ENCODE measurements at regions not wholly inside any gene's neighbourhood (a gene's known extent, or its start where the extent isn't known, plus 50 kb on each side); places are given as distances from the start of the nearest gene placed in this dataset.

- no peak for ATAC-seq
- no peak for DNase-seq (ENCODE audit: low spot score)
- Mint-ChIP-seq H3K36me3 (no peaks in the 10 kb centered on the region), H3K9me3 (no peaks in the 10 kb centered on the region), H3K27me3 (ENCODE audit: low read depth) (no peaks in the 10 kb centered on the region), H3K4me1 (peaks cover 4% of the 10 kb centered on the region), H3K27ac (no peak overlapping the region), H3K4me3 (no peak overlapping the region)
- POLR2A ChIA-PET, result no interaction called here
- CTCF ChIA-PET, result no interaction called here
- TF ChIP-seq ZNF263 (CRISPR knock-in tag; IDR thresholded peaks at IDR 0.05; ENCODE audit: low read depth), result no peak
- TF ChIP-seq, protein P1, sequence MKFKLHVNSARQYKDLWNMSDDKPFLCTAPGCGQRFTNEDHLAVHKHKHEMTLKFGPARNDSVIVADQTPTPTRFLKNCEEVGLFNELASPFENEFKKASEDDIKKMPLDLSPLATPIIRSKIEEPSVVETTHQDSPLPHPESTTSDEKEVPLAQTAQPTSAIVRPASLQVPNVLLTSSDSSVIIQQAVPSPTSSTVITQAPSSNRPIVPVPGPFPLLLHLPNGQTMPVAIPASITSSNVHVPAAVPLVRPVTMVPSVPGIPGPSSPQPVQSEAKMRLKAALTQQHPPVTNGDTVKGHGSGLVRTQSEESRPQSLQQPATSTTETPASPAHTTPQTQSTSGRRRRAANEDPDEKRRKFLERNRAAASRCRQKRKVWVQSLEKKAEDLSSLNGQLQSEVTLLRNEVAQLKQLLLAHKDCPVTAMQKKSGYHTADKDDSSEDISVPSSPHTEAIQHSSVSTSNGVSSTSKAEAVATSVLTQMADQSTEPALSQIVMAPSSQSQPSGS (CRISPR knock-in tag; IDR thresholded peaks at IDR 0.05; ENCODE audit: borderline replicate concordance, low read depth), result no peak
- no peak for TF ChIP-seq PRRX2 (CRISPR knock-in tag; IDR thresholded peaks at IDR 0.05)
- TF ChIP-seq ZNF232 (CRISPR knock-in tag; IDR thresholded peaks at IDR 0.05), result no peak
- TF ChIP-seq ZNF121 (CRISPR knock-in tag; IDR thresholded peaks at IDR 0.05), result no peak
- TF ChIP-seq ZBTB21 (CRISPR knock-in tag; IDR thresholded peaks at IDR 0.05; ENCODE audit: borderline replicate concordance), result no peak
- TF ChIP-seq CTCF (IDR thresholded peaks at IDR 0.05), result no peak
- no peak for TF ChIP-seq PRDM15 (CRISPR knock-in tag; IDR thresholded peaks at IDR 0.05)
- no peak for TF ChIP-seq FOXJ3 (CRISPR knock-in tag; IDR thresholded peaks at IDR 0.05; ENCODE audit: borderline replicate concordance)
- TF ChIP-seq SMAD4 (CRISPR knock-in tag; IDR thresholded peaks at IDR 0.05), result no peak
- no peak for TF ChIP-seq FOXP4 (CRISPR knock-in tag; IDR thresholded peaks at IDR 0.05)
- no peak for TF ChIP-seq GTF2I (CRISPR knock-in tag; conservative IDR thresholded peaks at IDR 0.05)
- TF ChIP-seq IRF2 (CRISPR knock-in tag; IDR thresholded peaks at IDR 0.05; ENCODE audit: borderline replicate concordance, low read depth), result no peak
- no peak for TF ChIP-seq ZNF416 (CRISPR knock-in tag; IDR thresholded peaks at IDR 0.05)
- no peak for TF ChIP-seq NFYB (CRISPR knock-in tag; conservative IDR thresholded peaks at IDR 0.05; ENCODE audit: low read depth)
- TF ChIP-seq, protein P2, sequence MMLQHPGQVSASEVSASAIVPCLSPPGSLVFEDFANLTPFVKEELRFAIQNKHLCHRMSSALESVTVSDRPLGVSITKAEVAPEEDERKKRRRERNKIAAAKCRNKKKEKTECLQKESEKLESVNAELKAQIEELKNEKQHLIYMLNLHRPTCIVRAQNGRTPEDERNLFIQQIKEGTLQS (CRISPR knock-in tag; conservative IDR thresholded peaks at IDR 0.05), result no peak
- no peak for TF ChIP-seq ATF1 (CRISPR knock-in tag; IDR thresholded peaks at IDR 0.05)
- TF ChIP-seq, protein P3, sequence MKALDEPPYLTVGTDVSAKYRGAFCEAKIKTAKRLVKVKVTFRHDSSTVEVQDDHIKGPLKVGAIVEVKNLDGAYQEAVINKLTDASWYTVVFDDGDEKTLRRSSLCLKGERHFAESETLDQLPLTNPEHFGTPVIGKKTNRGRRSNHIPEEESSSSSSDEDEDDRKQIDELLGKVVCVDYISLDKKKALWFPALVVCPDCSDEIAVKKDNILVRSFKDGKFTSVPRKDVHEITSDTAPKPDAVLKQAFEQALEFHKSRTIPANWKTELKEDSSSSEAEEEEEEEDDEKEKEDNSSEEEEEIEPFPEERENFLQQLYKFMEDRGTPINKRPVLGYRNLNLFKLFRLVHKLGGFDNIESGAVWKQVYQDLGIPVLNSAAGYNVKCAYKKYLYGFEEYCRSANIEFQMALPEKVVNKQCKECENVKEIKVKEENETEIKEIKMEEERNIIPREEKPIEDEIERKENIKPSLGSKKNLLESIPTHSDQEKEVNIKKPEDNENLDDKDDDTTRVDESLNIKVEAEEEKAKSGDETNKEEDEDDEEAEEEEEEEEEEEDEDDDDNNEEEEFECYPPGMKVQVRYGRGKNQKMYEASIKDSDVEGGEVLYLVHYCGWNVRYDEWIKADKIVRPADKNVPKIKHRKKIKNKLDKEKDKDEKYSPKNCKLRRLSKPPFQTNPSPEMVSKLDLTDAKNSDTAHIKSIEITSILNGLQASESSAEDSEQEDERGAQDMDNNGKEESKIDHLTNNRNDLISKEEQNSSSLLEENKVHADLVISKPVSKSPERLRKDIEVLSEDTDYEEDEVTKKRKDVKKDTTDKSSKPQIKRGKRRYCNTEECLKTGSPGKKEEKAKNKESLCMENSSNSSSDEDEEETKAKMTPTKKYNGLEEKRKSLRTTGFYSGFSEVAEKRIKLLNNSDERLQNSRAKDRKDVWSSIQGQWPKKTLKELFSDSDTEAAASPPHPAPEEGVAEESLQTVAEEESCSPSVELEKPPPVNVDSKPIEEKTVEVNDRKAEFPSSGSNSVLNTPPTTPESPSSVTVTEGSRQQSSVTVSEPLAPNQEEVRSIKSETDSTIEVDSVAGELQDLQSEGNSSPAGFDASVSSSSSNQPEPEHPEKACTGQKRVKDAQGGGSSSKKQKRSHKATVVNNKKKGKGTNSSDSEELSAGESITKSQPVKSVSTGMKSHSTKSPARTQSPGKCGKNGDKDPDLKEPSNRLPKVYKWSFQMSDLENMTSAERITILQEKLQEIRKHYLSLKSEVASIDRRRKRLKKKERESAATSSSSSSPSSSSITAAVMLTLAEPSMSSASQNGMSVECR (CRISPR knock-in tag; IDR thresholded peaks at IDR 0.05; ENCODE audit: borderline replicate concordance), result no peak
- TF ChIP-seq, protein P4, sequence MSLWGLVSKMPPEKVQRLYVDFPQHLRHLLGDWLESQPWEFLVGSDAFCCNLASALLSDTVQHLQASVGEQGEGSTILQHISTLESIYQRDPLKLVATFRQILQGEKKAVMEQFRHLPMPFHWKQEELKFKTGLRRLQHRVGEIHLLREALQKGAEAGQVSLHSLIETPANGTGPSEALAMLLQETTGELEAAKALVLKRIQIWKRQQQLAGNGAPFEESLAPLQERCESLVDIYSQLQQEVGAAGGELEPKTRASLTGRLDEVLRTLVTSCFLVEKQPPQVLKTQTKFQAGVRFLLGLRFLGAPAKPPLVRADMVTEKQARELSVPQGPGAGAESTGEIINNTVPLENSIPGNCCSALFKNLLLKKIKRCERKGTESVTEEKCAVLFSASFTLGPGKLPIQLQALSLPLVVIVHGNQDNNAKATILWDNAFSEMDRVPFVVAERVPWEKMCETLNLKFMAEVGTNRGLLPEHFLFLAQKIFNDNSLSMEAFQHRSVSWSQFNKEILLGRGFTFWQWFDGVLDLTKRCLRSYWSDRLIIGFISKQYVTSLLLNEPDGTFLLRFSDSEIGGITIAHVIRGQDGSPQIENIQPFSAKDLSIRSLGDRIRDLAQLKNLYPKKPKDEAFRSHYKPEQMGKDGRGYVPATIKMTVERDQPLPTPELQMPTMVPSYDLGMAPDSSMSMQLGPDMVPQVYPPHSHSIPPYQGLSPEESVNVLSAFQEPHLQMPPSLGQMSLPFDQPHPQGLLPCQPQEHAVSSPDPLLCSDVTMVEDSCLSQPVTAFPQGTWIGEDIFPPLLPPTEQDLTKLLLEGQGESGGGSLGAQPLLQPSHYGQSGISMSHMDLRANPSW (CRISPR knock-in tag; conservative IDR thresholded peaks at IDR 0.05; ENCODE audit: low read depth), result no peak
Observed at GRCh38 chr3:21830541-21830940, 79.5 kb upstream of the ZNF385D start.

Data from WTC11 (cell line).